IMR-90 (cell line): ENCODE measurements at regions not wholly inside any gene's neighbourhood (a gene's known extent, or its start where the extent isn't known, plus 50 kb on each side); places are given as distances from the start of the nearest gene placed in this dataset.

Experiments
- ATAC-seq: fragments of 200-7000 bp; cut with Tn5 transposase; 2 replicates; pipeline ENCODE4 v1.9.1; 2020; ENCODE audit warnings: low read depth, mild to moderate bottlenecking, moderate library complexity
- BruUV-seq: library from RNA; stranded (reverse); fragments of 400-500 nt; replicated peaks from 2 replicates; lab custom pipeline; 2021; lab: Mats Ljungman, UMichigan
- CTCF ChIA-PET: fragments of 300-600 bp; formaldehyde crosslinking; extraction: SDS; loops from one replicate; lab custom pipeline; 2021; ENCODE audit warnings: antibody characterized with exemption; lab: Yijun Ruan, JAX
- POLR2A ChIA-PET: fragments of 300-600 bp; sonication (Branson Sonifier 250); formaldehyde crosslinking; loops from one replicate; lab custom pipeline; 2022; ENCODE audit warnings: antibody characterized with exemption; ENCODE audit not compliant: unreplicated experiment; lab: Charles Lee
- DNase-seq: peaks from one replicate; pipeline ENCODE4 v3.0.0; 2013
- H2AFZ ChIP-seq: replicated peaks from 2 replicates; pipeline ENCODE3; 2013; ENCODE audit warnings: low read length, mild to moderate bottlenecking; ENCODE audit not compliant: poor library complexity
- H2AK5ac ChIP-seq: 2 replicates; pipeline ENCODE4 v1.6.1; 2013; ENCODE audit warnings: low read depth, low read length, inconsistent platforms
- H2AK9ac ChIP-seq: replicated peaks from 2 replicates; pipeline ENCODE3; 2013; ENCODE audit warnings: mild to moderate bottlenecking, low read depth, low read length, moderate library complexity; ENCODE audit not compliant: poor library complexity
- H2BK120ac ChIP-seq: 2 replicates; pipeline ENCODE4 v1.6.1; 2013; ENCODE audit warnings: low read depth, low read length, inconsistent platforms
- H2BK15ac ChIP-seq: 3 replicates; pipeline ENCODE4 v1.6.1; 2013; ENCODE audit warnings: low read depth, low read length, inconsistent platforms
- H2BK20ac ChIP-seq: 2 replicates; pipeline ENCODE4 v1.6.1; 2013; ENCODE audit warnings: low read depth, mild to moderate bottlenecking, inconsistent platforms, low read length, moderate library complexity
- H2BK5ac ChIP-seq: 2 replicates; pipeline ENCODE4 v1.6.1; 2013; ENCODE audit warnings: mild to moderate bottlenecking, low read depth, low read length, inconsistent platforms; ENCODE audit not compliant: poor library complexity, severe bottlenecking
- H3K14ac ChIP-seq: replicated peaks from 2 replicates; pipeline ENCODE4 v1.6.1; 2013; ENCODE audit warnings: low read depth, low read length, inconsistent platforms
- H3K18ac ChIP-seq: 2 replicates; pipeline ENCODE4 v1.6.1; 2013; ENCODE audit warnings: low read depth, low read length, control low read depth
- H3K23ac ChIP-seq: 2 replicates; pipeline ENCODE4 v1.6.1; 2013; ENCODE audit warnings: low read depth, low read length, inconsistent platforms
- H3K27ac ChIP-seq: 2 replicates; pipeline ENCODE4 v1.5.1; 2013; ENCODE audit warnings: mild to moderate bottlenecking, control low read depth, low read length; ENCODE audit not compliant: insufficient read depth
- H3K27me3 ChIP-seq: 2 replicates; pipeline ENCODE4 v1.6.1; 2013; ENCODE audit warnings: low read length; ENCODE audit not compliant: control insufficient read depth, insufficient read depth
- H3K36me3 ChIP-seq: 2 replicates; pipeline ENCODE4 v1.6.1; 2013; ENCODE audit warnings: low read length, mixed read lengths; ENCODE audit not compliant: control insufficient read depth, insufficient read depth
- H3K4ac ChIP-seq: 2 replicates; pipeline ENCODE4 v1.6.1; 2013; ENCODE audit warnings: low read depth, low read length, inconsistent platforms
- H3K4me1 ChIP-seq: 2 replicates; pipeline ENCODE4 v1.6.1; 2013; ENCODE audit warnings: low read length, mixed read lengths; ENCODE audit not compliant: control insufficient read depth, insufficient read depth
- H3K4me2 ChIP-seq: 2 replicates; pipeline ENCODE4 v1.6.1; 2013; ENCODE audit warnings: low read depth, mild to moderate bottlenecking, control low read depth, low read length, moderate library complexity
- H3K4me3 ChIP-seq: 2 replicates; pipeline ENCODE4 v1.5.1; 2013; ENCODE audit warnings: low read depth, mild to moderate bottlenecking, control low read depth, low read length, moderate library complexity; ENCODE audit not compliant: insufficient read depth
- H3K56ac ChIP-seq: 2 replicates; pipeline ENCODE4 v1.6.1; 2013; ENCODE audit warnings: low read length, inconsistent platforms; ENCODE audit not compliant: insufficient read depth; ENCODE audit errors: extremely low read depth
- H3K79me1 ChIP-seq, 2 experiments: 2 replicates each; pipeline ENCODE4 v1.6.1; 2013; ENCODE audit warnings: low read length in 2 of 2, inconsistent platforms in 1 of 2, low read depth in 1 of 2
- H3K9ac ChIP-seq: 2 replicates; pipeline ENCODE4 v1.6.1; 2013; ENCODE audit warnings: low read depth, low read length, control low read depth
- H3K9me1 ChIP-seq: 2 replicates; pipeline ENCODE4 v1.6.1; 2013; ENCODE audit warnings: low read length, inconsistent platforms; ENCODE audit not compliant: insufficient read depth
- H3K9me3 ChIP-seq: 2 replicates; pipeline ENCODE4 v1.6.1; 2013; ENCODE audit warnings: low read length; ENCODE audit not compliant: control insufficient read depth, insufficient read depth
- H4K20me1 ChIP-seq: 2 replicates; pipeline ENCODE4 v1.6.1; 2013; ENCODE audit warnings: low read length, inconsistent platforms; ENCODE audit not compliant: insufficient read depth
- H4K5ac ChIP-seq: 2 replicates; pipeline ENCODE4 v1.6.1; 2013; ENCODE audit warnings: mild to moderate bottlenecking, low read depth, low read length, control low read depth
- H4K8ac ChIP-seq, 2 experiments: 2 replicates each; pipeline ENCODE4 v1.6.1; 2013; ENCODE audit warnings: low read depth in 2 of 2, low read length in 2 of 2, control low read depth in 1 of 2, inconsistent platforms in 1 of 2
- H4K91ac ChIP-seq: 2 replicates; pipeline ENCODE4 v1.6.1; 2013; ENCODE audit warnings: low read depth, low read length, inconsistent platforms; ENCODE audit not compliant: insufficient read depth
- BHLHE40 ChIP-seq: fragments of 150-350 bp; IDR thresholded peaks from 2 replicates; pipeline ENCODE4 v1.6.1; 2016; ENCODE audit warnings: mild to moderate bottlenecking, low read depth, low read length
- CHD1 ChIP-seq: IDR thresholded peaks from 2 replicates; pipeline ENCODE4 v1.6.1; 2012; ENCODE audit warnings: low read depth, low read length, improper control_type of control experiment
- FOS ChIP-seq: fragments of 150-350 bp; IDR thresholded peaks from 2 replicates; pipeline ENCODE4 v1.6.1; 2016; ENCODE audit warnings: low read depth, low read length
- MXI1 ChIP-seq: IDR thresholded peaks from 2 replicates; pipeline ENCODE4 v1.6.1; 2012; ENCODE audit warnings: low read depth, mild to moderate bottlenecking, low read length, moderate library complexity, borderline replicate concordance
- RAD21 ChIP-seq: IDR thresholded peaks from 2 replicates; pipeline ENCODE4 v1.6.1; 2012; ENCODE audit warnings: low read length, improper control_type of control experiment
- RCOR1 ChIP-seq: IDR thresholded peaks from 2 replicates; pipeline ENCODE4 v1.6.1; 2012; ENCODE audit warnings: mild to moderate bottlenecking, low read length, improper control_type of control experiment; ENCODE audit not compliant: insufficient replicate concordance
- WGBS, 2 experiments: methylation state at CpG; one replicate each; pipeline versions ENCODE4 v1.1.5 to v1.1.7; 2013; ENCODE audit warnings: missing lambda C conversion rate in 2 of 2; ENCODE audit not compliant: insufficient read length in 1 of 2; ENCODE audit errors: extremely low coverage in 2 of 2; 5-methylcytosine and 5-hydroxymethylcytosine counted together
- dilution Hi-C: fragments of 300-500 bp; cut with HindIII; formaldehyde crosslinking; loops from one replicate; pipeline ENCODE4 v1.14.3; 2018; ENCODE audit warnings: low sequenced_read_pairs; ENCODE audit not compliant: unreplicated experiment
- in situ Hi-C: fragments of 300-500 bp; cut with MboI; formaldehyde crosslinking; loops from 3 replicates; pipeline ENCODE4 v1.14.3; 2019; ENCODE audit warnings: low sequenced_read_pairs, inconsistent platforms, mixed read lengths
- intact Hi-C: fragments of 100-400 bp; cut with micrococcal nuclease; formaldehyde crosslinking; loops from 2 replicates; pipeline ENCODE4 v1.10.0; 2022

DNA sequence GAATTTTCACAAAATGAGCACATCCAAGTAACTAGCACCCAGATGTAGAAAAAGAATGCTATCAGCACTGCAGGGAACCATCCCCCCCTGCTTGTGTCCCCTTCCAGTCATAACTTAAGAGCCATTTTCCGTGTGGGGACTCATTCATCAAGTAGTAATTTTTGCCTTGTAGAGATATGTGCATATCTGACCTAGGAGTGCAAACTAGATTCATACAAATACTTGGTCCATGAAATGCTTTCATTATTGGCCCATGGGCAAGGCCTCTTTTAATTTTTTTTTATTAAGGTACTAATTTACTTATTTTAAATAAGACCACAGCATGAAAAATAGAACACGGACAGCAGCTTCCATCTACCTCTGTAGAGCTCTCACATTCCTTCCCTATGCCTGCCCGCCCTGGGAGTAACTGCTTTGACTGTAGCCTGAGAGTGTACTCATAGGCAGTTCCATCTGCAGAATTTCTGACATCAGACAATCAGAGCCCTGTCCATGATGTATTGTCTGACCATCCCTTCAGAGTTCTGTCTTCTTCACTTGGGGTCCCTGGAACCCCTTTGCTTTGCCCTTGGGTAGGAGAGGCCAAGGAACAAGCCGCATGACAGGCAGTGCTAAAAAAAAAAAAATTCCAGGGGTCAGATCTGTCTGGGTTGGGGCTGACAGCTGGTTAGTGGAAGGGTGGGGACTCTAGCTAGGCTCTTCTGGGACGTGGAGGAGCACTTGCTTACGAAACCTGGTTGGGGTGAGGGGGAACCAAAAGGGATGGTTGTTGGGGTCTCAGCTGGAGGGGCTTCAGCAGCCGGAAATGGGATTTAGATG, 131.7 kb downstream of the C12orf75 start:
- Histone ChIP-seq H2AK9ac (no peak overlapping the region), H3K4me2 (no peak overlapping the region), H3K9me3 (peaks cover 4% of the 10 kb centered on the region), H2AFZ (no peak overlapping the region), H2BK120ac (no peak overlapping the region), H3K79me1 (no peaks in the 10 kb centered on the region), H4K91ac (no peak overlapping the region), H4K5ac (no peak overlapping the region), H3K23ac (no peak overlapping the region), H4K8ac (no peak overlapping the region), H2BK5ac (no peak overlapping the region), H3K4me3 (no peak overlapping the region), H3K4me1 (no peaks in the 10 kb centered on the region), H3K9ac (no peak overlapping the region), H3K4ac (no peak overlapping the region), H3K9me1 (peaks cover 3% of the 10 kb centered on the region; the same call in 1 of the 2 replicates), H2AK5ac (no peak overlapping the region), H3K18ac (no peak overlapping the region), H3K27ac (no peak overlapping the region), H3K14ac (no peak overlapping the region), H2BK20ac (no peak overlapping the region), H2BK15ac (no peak overlapping the region), H3K36me3 (no peaks in the 10 kb centered on the region), H3K56ac (no peak overlapping the region), H4K20me1 (no peaks in the 10 kb centered on the region), H3K27me3 (peaks cover 9% of the 10 kb centered on the region)
- DNase-seq (no peak), ATAC-seq (no peak)
- dilution Hi-C loops, result no loop called here
- no TSS peak for BruUV-seq
- CTCF ChIA-PET, result interaction anchor here (1.1 kb wide), 1 partner anchor 42 kb away, joined by 3 read pairs; no protein-coding TSS in a partner anchor
- TF ChIP-seq MXI1 (no peak), RAD21 (no peak), FOS (no peak), CHD1 (no peak), RCOR1 (no peak), BHLHE40 (no peak)
- WGBS, 2 experiments, result 67% methylated on average over 3 of the region's 7 CpGs; no CpG with 5 or more reads in 1 of the 2 experiments
- intact Hi-C loops, result no loop called here
- in situ Hi-C loops, result no loop called here
- POLR2A ChIA-PET, result interaction anchor here (0.5 kb wide), 1 partner anchor 66 kb away, joined by 33 read pairs; no protein-coding TSS in a partner anchor
